ENCODE measurements at regions not wholly inside any gene's neighbourhood (a gene's known extent, or its start where the extent isn't known, plus 50 kb on each side); places are given as distances from the start of the nearest gene placed in this dataset.

DNA sequence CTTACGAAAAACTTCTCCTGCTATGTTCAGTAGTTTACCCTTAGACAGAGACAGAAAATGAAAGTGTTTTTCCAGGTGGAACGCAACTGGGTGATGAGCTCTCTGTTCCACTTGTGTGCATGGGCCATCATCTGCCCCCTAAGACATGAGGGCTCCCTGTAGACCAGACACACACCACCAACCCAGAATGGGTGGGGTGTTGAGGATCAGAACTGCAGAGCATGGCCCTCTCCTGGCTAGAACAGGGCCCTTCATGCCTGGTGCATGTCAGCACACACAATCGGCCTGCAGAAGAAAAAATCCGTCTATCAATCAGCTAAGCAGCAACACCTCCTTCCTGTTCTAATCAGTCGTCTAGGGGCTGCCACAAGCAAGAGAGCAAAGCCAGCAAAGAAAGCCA is 186.2 kb upstream of the INHBA start:
- Histone ChIP-seq H3K4me3 (no peak overlapping the region), H3K9me3 (ENCODE audit: low read depth) (no peaks in the 10 kb centered on the region), H3K9ac (no peak overlapping the region), H4K20me1 (ENCODE audit: low read depth) (no peaks in the 10 kb centered on the region), H3K4me2 (no peak overlapping the region), H3K4me1 (no peaks in the 10 kb centered on the region), H3K27me3 (no peaks in the 10 kb centered on the region), H3K36me3 (no peaks in the 10 kb centered on the region), H2AFZ (replicated peaks) (no peak overlapping the region), H3K79me2 (ENCODE audit: low read depth) (no peaks in the 10 kb centered on the region), H3F3A (ENCODE audit: low read depth) (no peaks in the 10 kb centered on the region), H3K27ac (no peak overlapping the region)
- Mint-ChIP-seq H3K4me1 (peaks cover 19% of the 10 kb centered on the region), H3K27me3 (ENCODE audit: insufficient read depth, low read depth) (peaks cover 3% of the 10 kb centered on the region), H3K27ac (no peak overlapping the region), H3K9me3 (peaks cover 1% of the 10 kb centered on the region), H3K4me3 (no peak overlapping the region), H3K36me3 (no peaks in the 10 kb centered on the region)
- TF ChIP-seq EZH2 (IDR thresholded peaks at IDR 0.05) = no peak
- TF ChIP-seq CTCF (IDR thresholded peaks at IDR 0.05) = no peak
- TF ChIP-seq EZH2phosphoT487 (IDR thresholded peaks at IDR 0.05) = no peak
- DNase-seq (ENCODE audit: low spot score) = no peak

GRCh38 chr7:41887416-41887815 is 184.5 kb upstream of the INHBA start:
- H3K79me2 ChIP-seq (ENCODE audit: low read depth) = no peaks in the 10 kb centered on the region
- no peak overlapping the region for H3K27ac ChIP-seq
- H3K4me3 ChIP-seq = no peak overlapping the region
- H3K36me3 ChIP-seq = no peaks in the 10 kb centered on the region
- DNase-seq (ENCODE audit: low spot score) = no peak
- H3F3A ChIP-seq (ENCODE audit: low read depth) = no peaks in the 10 kb centered on the region
- H4K20me1 ChIP-seq (ENCODE audit: low read depth) = no peaks in the 10 kb centered on the region
- H3K9me3 ChIP-seq (ENCODE audit: low read depth) = no peaks in the 10 kb centered on the region
- Mint-ChIP-seq H3K9me3 (no peaks in the 10 kb centered on the region), H3K4me1 (peaks cover 19% of the 10 kb centered on the region), H3K27ac (no peak overlapping the region), H3K27me3 (ENCODE audit: insufficient read depth, low read depth) (peaks cover 3% of the 10 kb centered on the region), H3K36me3 (no peaks in the 10 kb centered on the region), H3K4me3 (no peak overlapping the region)
- TF ChIP-seq EZH2phosphoT487 (IDR thresholded peaks at IDR 0.05) = no peak
- no peak for TF ChIP-seq EZH2 (IDR thresholded peaks at IDR 0.05)
- TF ChIP-seq CTCF (IDR thresholded peaks at IDR 0.05) = no peak
- H3K4me1 ChIP-seq = no peaks in the 10 kb centered on the region
- H2AFZ ChIP-seq (replicated peaks) = no peak overlapping the region
- no peak overlapping the region for H3K9ac ChIP-seq
- no peak overlapping the region for H3K4me2 ChIP-seq
- no peaks in the 10 kb centered on the region for H3K27me3 ChIP-seq

- Histone ChIP-seq H3K4me2 (no peak overlapping the region), H3K9me3 (ENCODE audit: low read depth) (no peaks in the 10 kb centered on the region), H3F3A (ENCODE audit: low read depth) (no peaks in the 10 kb centered on the region), H3K27me3 (no peaks in the 10 kb centered on the region), H4K20me1 (ENCODE audit: low read depth) (no peaks in the 10 kb centered on the region), H2AFZ (replicated peaks) (no peak overlapping the region), H3K9ac (no peak overlapping the region), H3K4me1 (no peaks in the 10 kb centered on the region), H3K79me2 (ENCODE audit: low read depth) (no peaks in the 10 kb centered on the region), H3K27ac (no peak overlapping the region), H3K4me3 (no peak overlapping the region), H3K36me3 (no peaks in the 10 kb centered on the region)
- Mint-ChIP-seq H3K9me3 (no peaks in the 10 kb centered on the region), H3K27ac (no peak overlapping the region), H3K4me3 (no peak overlapping the region), H3K4me1 (peaks cover 19% of the 10 kb centered on the region), H3K36me3 (no peaks in the 10 kb centered on the region), H3K27me3 (ENCODE audit: insufficient read depth, low read depth) (peaks cover 3% of the 10 kb centered on the region)
- TF ChIP-seq CTCF (IDR thresholded peaks at IDR 0.05) = no peak
- TF ChIP-seq EZH2phosphoT487 (IDR thresholded peaks at IDR 0.05) = no peak
- TF ChIP-seq EZH2 (IDR thresholded peaks at IDR 0.05) = no peak
- no peak for DNase-seq (ENCODE audit: low spot score)
Observed at GRCh38 chr7:41886901-41887311, 184.0 kb upstream of the INHBA start.

Data from neural progenitor cell (in vitro differentiated cells).